PC-3 (cell line): ENCODE measurements at regions not wholly inside any gene's neighbourhood (a gene's known extent, or its start where the extent isn't known, plus 50 kb on each side); places are given as distances from the start of the nearest gene placed in this dataset.

Source experiments
- CTCF ChIP-seq: fragments of 300-600 bp; sonication (generic); conservative IDR thresholded peaks from 2 replicates; pipeline ENCODE4 v1.5.1; 2017; ENCODE audit warnings: antibody characterized with exemption, low read depth, mild to moderate bottlenecking, low read length
- EZH2 ChIP-seq: fragments of 300-600 bp; sonication (generic); IDR thresholded peaks from one replicate; pipeline ENCODE4 v1.6.1; 2017; ENCODE audit warnings: antibody characterized with exemption, mild to moderate bottlenecking, low read length; ENCODE audit not compliant: unreplicated experiment
- EZH2phosphoT487 ChIP-seq: fragments of 300-600 bp; sonication (generic); IDR thresholded peaks from 2 replicates; pipeline ENCODE4 v1.6.1; 2018; ENCODE audit warnings: mild to moderate bottlenecking, antibody characterized with exemption, low read length, borderline replicate concordance

DNA sequence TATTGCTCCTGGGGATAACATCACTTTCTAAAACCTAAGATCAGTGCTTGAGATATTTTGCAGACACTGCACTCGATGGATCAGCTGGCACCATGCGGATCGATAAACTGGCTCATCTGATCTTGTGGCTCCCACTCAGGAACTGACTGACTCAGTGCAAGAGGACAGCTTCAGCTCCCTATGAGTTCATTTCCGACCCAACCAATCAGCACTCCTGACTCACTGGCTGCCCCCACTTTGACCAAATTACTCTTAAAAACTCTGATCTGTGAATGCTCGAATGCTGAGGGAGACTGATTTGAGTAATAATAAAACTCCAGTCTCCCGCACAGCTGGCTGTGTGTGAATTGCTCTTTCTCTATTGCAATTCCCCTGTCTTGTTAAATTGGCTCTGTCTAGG, 110.1 kb downstream of the ANAPC4 start:
- TF ChIP-seq CTCF, result no peak
- TF ChIP-seq EZH2phosphoT487, result no peak
- TF ChIP-seq EZH2, result no peak
